HCT116 (cell line): ENCODE measurements at regions not wholly inside any gene's neighbourhood (a gene's known extent, or its start where the extent isn't known, plus 50 kb on each side); places are given as distances from the start of the nearest gene placed in this dataset.

Source experiments
- ATAC-seq: fragments of 200-7000 bp; cut with Tn5 transposase; 2 replicates; pipeline ENCODE4 v1.9.1; 2020; ENCODE audit warnings: mild to moderate bottlenecking, moderate library complexity
- BruUV-seq: library from RNA; stranded (reverse); fragments of 400-500 nt; replicated peaks from 2 replicates; lab custom pipeline; 2021; lab: Mats Ljungman, UMichigan
- CTCF ChIA-PET: fragments of 300-600 bp; sonication (Branson Sonifier 250); formaldehyde crosslinking; loops from one replicate; lab custom pipeline; 2021; ENCODE audit warnings: antibody characterized with exemption; lab: Charles Lee
- POLR2A ChIA-PET: fragments of 300-600, 350-600 bp; sonication (Branson Sonifier 250); formaldehyde crosslinking; loops from one replicate; lab custom pipeline; 2021; ENCODE audit warnings: antibody characterized with exemption; lab: Charles Lee
- RAD21 ChIA-PET, 2 experiments: fragments of 300-600 bp; sonication (Branson Sonifier 250); formaldehyde crosslinking; loops; one replicate each; lab custom pipeline; 2023; ENCODE audit warnings: low total read pairs in 2 of 2; ENCODE audit not compliant: uncharacterized antibody in 2 of 2, unreplicated experiment in 2 of 2, low non-redundant PET in 1 of 2; lab: Charles Lee
- DNase-seq: peaks from one replicate; pipeline ENCODE4 v3.0.0-alpha.2; 2010; ENCODE audit warnings: low read depth, low spot score
- H2AFZ ChIP-seq: fragments of 200-600 bp; shearing (Covaris generic), sonication (generic); 2 replicates; pipeline ENCODE4 v1.6.1; 2017; ENCODE audit warnings: low read depth, mixed run types, mixed read lengths, antibody characterized with exemption, low read length; ENCODE audit not compliant: poor library complexity, severe bottlenecking
- H3K27ac ChIP-seq: 2 replicates; pipeline ENCODE4 v1.5.1; 2012; ENCODE audit warnings: low read depth, low read length
- H3K27me3 ChIP-seq: fragments of 200-600 bp; sonication (generic); 2 replicates; pipeline ENCODE4 v1.6.1; 2016; ENCODE audit warnings: mixed run types, low read length, mixed read lengths; ENCODE audit not compliant: insufficient read depth
- H3K36me3 ChIP-seq, 2 experiments: fragments of 200-500 bp in 1 of 2; fragments of 200-600 bp in 1 of 2; sonication (Bioruptor generic) in 1 of 2; sonication (generic) in 1 of 2; 2 replicates each; pipeline versions ENCODE4 v1.5.1 to v1.6.1; 2014 to 2016; ENCODE audit warnings: low read length in 2 of 2, inconsistent platforms in 1 of 2, mixed read lengths in 1 of 2, mixed run types in 1 of 2; ENCODE audit not compliant: insufficient read depth in 2 of 2, control insufficient read depth in 1 of 2
- H3K4me1 ChIP-seq, 2 experiments: fragments of 200-600 bp in 1 of 2; sonication (generic) in 1 of 2; 2 replicates each; pipeline versions ENCODE4 v1.5.1 to v1.6.1; 2012 to 2017; ENCODE audit warnings: low read length in 2 of 2, inconsistent platforms in 1 of 2, mild to moderate bottlenecking in 1 of 2, mixed read lengths in 1 of 2, mixed run types in 1 of 2, moderate library complexity in 1 of 2; ENCODE audit not compliant: insufficient read depth in 2 of 2, control insufficient read depth in 1 of 2
- H3K4me2 ChIP-seq: fragments of 200-600 bp; sonication (generic); 2 replicates; pipeline ENCODE4 v1.6.1; 2017; ENCODE audit warnings: mixed run types, low read length, mixed read lengths
- H3K4me3 ChIP-seq, 2 experiments: fragments of 200-600 bp in 1 of 2; sonication (generic) in 1 of 2; replicated peaks in 1 of 2; 2 replicates each; pipeline ENCODE4 v1.5.1; 2011 to 2016; ENCODE audit warnings: low read length in 2 of 2, control low read depth in 1 of 2, low read depth in 1 of 2, mild to moderate bottlenecking in 1 of 2, mixed read lengths in 1 of 2, mixed run types in 1 of 2
- H3K79me2 ChIP-seq: fragments of 200-600 bp; sonication (generic); 2 replicates; pipeline ENCODE4 v1.6.1; 2017; ENCODE audit warnings: mild to moderate bottlenecking, mixed run types, low read length, moderate library complexity, mixed read lengths; ENCODE audit not compliant: insufficient read depth
- H3K9ac ChIP-seq: fragments of 200-600 bp; sonication (generic); 2 replicates; pipeline ENCODE4 v1.6.1; 2016; ENCODE audit warnings: low read length, mixed read lengths
- H3K9me2 ChIP-seq: fragments of 200-600 bp; sonication (generic), shearing (Covaris generic); 2 replicates; pipeline ENCODE4 v1.6.1; 2017; ENCODE audit warnings: mixed run types, mild to moderate bottlenecking, moderate library complexity; ENCODE audit not compliant: insufficient read depth
- H3K9me3 ChIP-seq, 2 experiments: fragments of 200-500 bp in 1 of 2; fragments of 200-600 bp in 1 of 2; sonication (Bioruptor generic) in 1 of 2; sonication (generic) in 1 of 2; 2 replicates each; pipeline ENCODE4 v1.6.1; 2014 to 2017; ENCODE audit warnings: low read length in 2 of 2, mixed read lengths in 2 of 2, inconsistent platforms in 1 of 2, low read depth in 1 of 2, mild to moderate bottlenecking in 1 of 2, mixed run types in 1 of 2, moderate library complexity in 1 of 2; ENCODE audit not compliant: control insufficient read depth in 1 of 2, insufficient read depth in 1 of 2
- H4K20me1 ChIP-seq: fragments of 200-600 bp; sonication (generic), shearing (Covaris generic); 2 replicates; pipeline ENCODE4 v1.6.1; 2017; ENCODE audit warnings: mixed run types, mild to moderate bottlenecking, moderate library complexity; ENCODE audit not compliant: insufficient read depth
- ELF1 ChIP-seq: IDR thresholded peaks from 2 replicates; pipeline ENCODE4 v1.6.1; 2012; ENCODE audit warnings: low read depth, borderline replicate concordance
- EZH2phosphoT487 ChIP-seq: fragments of 200-600 bp; IDR thresholded peaks from 2 replicates; pipeline ENCODE4 v1.6.1; 2018; ENCODE audit warnings: antibody characterized with exemption, borderline replicate concordance
- POLR2A ChIP-seq: IDR thresholded peaks from 2 replicates; pipeline ENCODE4 v1.7.0; 2011; ENCODE audit warnings: borderline replicate concordance; ENCODE audit not compliant: insufficient read depth, insufficient read length; ENCODE audit errors: extremely low read depth
- RAD21 ChIP-seq: IDR thresholded peaks from 2 replicates; pipeline ENCODE4 v1.6.1; 2012; ENCODE audit warnings: low read depth, mild to moderate bottlenecking
- SP1 ChIP-seq: IDR thresholded peaks from 2 replicates; pipeline ENCODE4 v1.6.1; 2012; ENCODE audit warnings: low read depth
- ZFX ChIP-seq: fragments of 450-650 bp; IDR thresholded peaks from 2 replicates; pipeline ENCODE4 v1.6.1; 2017
- intact Hi-C: fragments of 100-400 bp; cut with micrococcal nuclease; formaldehyde crosslinking; loops from 2 replicates; pipeline ENCODE4 v1.10.0; 2022
- TF ChIP-seq, protein P1 (sequence below): IDR thresholded peaks from 2 replicates; pipeline ENCODE4 v1.6.1; 2011; ENCODE audit warnings: mild to moderate bottlenecking, low read length, moderate library complexity; ENCODE audit not compliant: insufficient replicate concordance; ENCODE audit errors: extremely low read depth
- TF ChIP-seq, protein P2 (sequence below): IDR thresholded peaks from 2 replicates; pipeline ENCODE4 v1.6.1; 2012

DNA sequence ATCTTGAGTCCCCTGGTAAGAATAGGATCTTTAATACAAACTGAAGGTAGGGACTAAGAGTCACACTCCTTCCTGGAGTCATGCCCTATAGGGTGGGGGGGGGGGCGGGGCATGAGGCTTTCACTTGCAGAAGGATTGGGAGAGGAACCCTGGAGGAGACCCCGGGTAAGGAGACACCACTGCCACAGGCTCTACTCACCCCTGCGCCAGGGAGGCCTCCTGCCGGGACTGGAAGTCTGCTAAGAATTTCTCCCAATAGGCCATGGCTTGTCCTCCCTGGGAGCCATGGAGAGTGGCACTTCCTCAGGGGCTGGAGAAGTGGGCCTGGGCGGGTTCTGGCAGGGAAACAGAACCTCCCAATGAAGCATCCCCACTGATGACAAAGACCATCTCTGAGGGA, 645.3 kb upstream of the RAB6C start:
- no peaks in the 10 kb centered on the region for H3K4me1 ChIP-seq
- no peak for DNase-seq
- H3K4me2 ChIP-seq, result no peak overlapping the region
- no peaks in the 10 kb centered on the region for H3K79me2 ChIP-seq
- no peaks in the 10 kb centered on the region for H3K9me3 ChIP-seq
- H4K20me1 ChIP-seq, result no peaks in the 10 kb centered on the region
- BruUV-seq, result no TSS peak
- H2AFZ ChIP-seq, result no peak overlapping the region
- intact Hi-C loops, result no loop called here
- 0 out of 2 replicates have a peak, but pooled peaks cover 2% of the 10 kb centered on the region for H3K27me3 ChIP-seq
- CTCF ChIA-PET, result no interaction called here
- no peak overlapping the region for H3K4me3 ChIP-seq
- H3K9me2 ChIP-seq, result no peaks in the 10 kb centered on the region
- H3K9ac ChIP-seq, result no peak overlapping the region
- H3K27ac ChIP-seq, result no peak overlapping the region
- POLR2A ChIA-PET, result no interaction called here
- H3K36me3 ChIP-seq, result no peaks in the 10 kb centered on the region
- RAD21 ChIA-PET, result no interaction called here
- no peak for ATAC-seq
- TF ChIP-seq POLR2A, result no peak
- no peak for TF ChIP-seq EZH2phosphoT487
- TF ChIP-seq RAD21, result no peak
- TF ChIP-seq, protein P1, sequence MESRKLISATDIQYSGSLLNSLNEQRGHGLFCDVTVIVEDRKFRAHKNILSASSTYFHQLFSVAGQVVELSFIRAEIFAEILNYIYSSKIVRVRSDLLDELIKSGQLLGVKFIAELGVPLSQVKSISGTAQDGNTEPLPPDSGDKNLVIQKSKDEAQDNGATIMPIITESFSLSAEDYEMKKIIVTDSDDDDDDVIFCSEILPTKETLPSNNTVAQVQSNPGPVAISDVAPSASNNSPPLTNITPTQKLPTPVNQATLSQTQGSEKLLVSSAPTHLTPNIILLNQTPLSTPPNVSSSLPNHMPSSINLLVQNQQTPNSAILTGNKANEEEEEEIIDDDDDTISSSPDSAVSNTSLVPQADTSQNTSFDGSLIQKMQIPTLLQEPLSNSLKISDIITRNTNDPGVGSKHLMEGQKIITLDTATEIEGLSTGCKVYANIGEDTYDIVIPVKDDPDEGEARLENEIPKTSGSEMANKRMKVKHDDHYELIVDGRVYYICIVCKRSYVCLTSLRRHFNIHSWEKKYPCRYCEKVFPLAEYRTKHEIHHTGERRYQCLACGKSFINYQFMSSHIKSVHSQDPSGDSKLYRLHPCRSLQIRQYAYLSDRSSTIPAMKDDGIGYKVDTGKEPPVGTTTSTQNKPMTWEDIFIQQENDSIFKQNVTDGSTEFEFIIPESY, result no peak
- TF ChIP-seq, protein P2, sequence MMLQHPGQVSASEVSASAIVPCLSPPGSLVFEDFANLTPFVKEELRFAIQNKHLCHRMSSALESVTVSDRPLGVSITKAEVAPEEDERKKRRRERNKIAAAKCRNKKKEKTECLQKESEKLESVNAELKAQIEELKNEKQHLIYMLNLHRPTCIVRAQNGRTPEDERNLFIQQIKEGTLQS, result no peak

DNA sequence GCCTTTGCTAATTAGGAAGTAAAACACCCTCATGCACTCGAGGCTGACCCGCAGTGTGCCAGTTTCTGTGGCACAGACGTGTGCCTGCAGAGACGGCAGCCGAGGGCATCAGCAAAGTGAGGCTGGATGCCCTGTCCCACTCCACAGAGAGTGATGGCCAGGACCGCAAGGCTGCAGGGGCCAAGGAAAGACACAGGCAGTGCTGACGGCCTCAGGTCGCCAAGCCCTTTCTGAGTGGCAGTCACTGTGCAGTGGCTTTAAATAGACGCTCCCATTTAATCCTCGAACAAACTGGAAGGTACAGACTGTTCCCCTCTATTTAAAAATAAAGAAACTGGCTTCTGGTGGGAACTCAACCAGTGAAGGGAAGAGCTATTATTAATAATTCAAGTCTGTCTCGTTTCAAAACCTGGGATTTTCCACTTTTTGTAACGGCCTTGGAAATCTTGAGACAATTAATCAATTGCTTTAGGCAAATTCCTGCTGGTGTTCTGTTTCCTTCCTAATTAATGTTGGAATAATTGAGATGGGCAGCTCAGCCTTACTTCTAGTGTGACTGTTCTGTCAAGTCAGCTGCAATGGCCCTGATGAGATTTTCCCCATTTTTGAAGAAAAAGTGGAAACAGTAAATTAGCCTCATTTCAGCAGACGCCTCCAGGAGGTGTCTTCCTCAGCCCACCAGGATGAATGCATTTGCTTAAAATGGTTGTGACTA, 644.6 kb upstream of the RAB6C start:
- TF ChIP-seq SP1 (no peak), ELF1 (no peak), ZFX (no peak)
- TF ChIP-seq, all 23 proteins: peak for 0
- ChIA-PET CTCF (no interaction called here), POLR2A (no interaction called here), RAD21 (no interaction called here)
- H3K36me3 ChIP-seq, result no peaks in the 10 kb centered on the region
- no peaks in the 10 kb centered on the region for H3K4me1 ChIP-seq
- no peaks in the 10 kb centered on the region for H3K9me2 ChIP-seq
- no peaks in the 10 kb centered on the region for H3K79me2 ChIP-seq
- BruUV-seq, result no TSS peak
- no peak overlapping the region for H3K27ac ChIP-seq
- ATAC-seq (no peak), DNase-seq (no peak)
- no peak overlapping the region for H3K9ac ChIP-seq
- no peak overlapping the region for H3K4me3 ChIP-seq
- H2AFZ ChIP-seq, result no peak overlapping the region
- no peaks in the 10 kb centered on the region for H3K9me3 ChIP-seq
- no peaks in the 10 kb centered on the region for H4K20me1 ChIP-seq
- intact Hi-C loops, result no loop called here
- 0 out of 2 replicates have a peak, but pooled peaks cover 2% of the 10 kb centered on the region for H3K27me3 ChIP-seq
- no peak overlapping the region for H3K4me2 ChIP-seq
